Naive thymus-derived CD8-positive, alpha-beta T cell (primary cell): ENCODE measurements at regions not wholly inside any gene's neighbourhood (a gene's known extent, or its start where the extent isn't known, plus 50 kb on each side); places are given as distances from the start of the nearest gene placed in this dataset.
A peak's percentile ranks its signal among the peaks of the same experiment; 100 is the strongest.
"Not testable (repeated sequence)": the region's sequence is repeated elsewhere in the genome, so short reads cannot be mapped to it uniquely, and the experiment has no call there.

Source experiments
- ATAC-seq, 2 donors: fragments of 150-1000 bp; cut with Tn5 transposase in 1 of 2; sonication (Bioruptor Pico), chemical (Tn5 transposase) in 1 of 2; 1 replicate in 1 of 2; 2 replicates in 1 of 2; pipeline ENCODE4 v1.10.0; 2021; ENCODE audit warnings: mild to moderate bottlenecking in 2 of 2, moderate library complexity in 2 of 2
- POLR2A ChIA-PET: fragments of 350-600 bp; sonication (Branson Sonifier 250); formaldehyde crosslinking; loops from one replicate; lab custom pipeline; 2021; ENCODE audit warnings: antibody characterized with exemption; lab: Charles Lee
- DNase-seq, 10 donors: peaks; one replicate each; pipeline versions ENCODE4 v3.0.0 to v3.0.0-alpha.2; 2020 to 2022
- H3K27ac Mint-ChIP-seq, 10 donors: one replicate each; pipeline ENCODE4 v1.8.0; 2020 to 2022; ENCODE audit warnings: mild to moderate bottlenecking in 10 of 10, mixed read lengths in 10 of 10, moderate library complexity in 4 of 10, inconsistent platforms in 1 of 10
- H3K27me3 Mint-ChIP-seq, 5 donors: one replicate each; pipeline ENCODE4 v1.8.0; 2021 to 2022; ENCODE audit warnings: mixed read lengths in 5 of 5
- H3K36me3 Mint-ChIP-seq, 3 donors: one replicate each; pipeline ENCODE4 v1.8.0; 2020 to 2022; ENCODE audit warnings: mixed read lengths in 3 of 3, mild to moderate bottlenecking in 2 of 3, inconsistent platforms in 1 of 3
- H3K4me1 Mint-ChIP-seq, 4 donors: one replicate each; pipeline ENCODE4 v1.8.0; 2021 to 2022; ENCODE audit warnings: mixed read lengths in 4 of 4
- H3K4me3 Mint-ChIP-seq, 10 donors: one replicate each; pipeline ENCODE4 v1.8.0; 2020 to 2022; ENCODE audit warnings: mild to moderate bottlenecking in 10 of 10, mixed read lengths in 10 of 10, moderate library complexity in 6 of 10, inconsistent platforms in 1 of 10
- H3K9me3 Mint-ChIP-seq, 9 donors: one replicate each; pipeline ENCODE4 v1.8.0; 2020 to 2022; ENCODE audit warnings: mixed read lengths in 9 of 9, mild to moderate bottlenecking in 3 of 9, inconsistent platforms in 1 of 9, moderate library complexity in 1 of 9

- H3K27me3 Mint-ChIP-seq, POLR2A ChIA-PET: not testable (repeated sequence)
These were observed 83.0 kb downstream of the POTEC start for GRCh38 chr18:14460364-14460763.

GRCh38 chr18:14459826-14460225, 83.6 kb downstream of the POTEC start:
- peaks cover 0 to 14% (median 6%) of the 10 kb centered on the region in 9 donors for H3K9me3 Mint-ChIP-seq
- H3K27me3 Mint-ChIP-seq, H3K4me3 Mint-ChIP-seq, H3K27ac Mint-ChIP-seq, H3K4me1 Mint-ChIP-seq, POLR2A ChIA-PET, H3K36me3 Mint-ChIP-seq, ATAC-seq, DNase-seq: not testable (repeated sequence)

More at GRCh38 chr18:14460364-14460763, 83.0 kb downstream of the POTEC start:
- ATAC-seq, H3K4me3 Mint-ChIP-seq, H3K36me3 Mint-ChIP-seq, H3K27ac Mint-ChIP-seq, DNase-seq, H3K4me1 Mint-ChIP-seq: not testable (repeated sequence)
- peaks cover 0 to 14% (median 6%) of the 10 kb centered on the region in 9 donors for H3K9me3 Mint-ChIP-seq

- H3K4me1 Mint-ChIP-seq, H3K27me3 Mint-ChIP-seq, H3K9me3 Mint-ChIP-seq, H3K36me3 Mint-ChIP-seq, POLR2A ChIA-PET: not testable (repeated sequence)
- Mint-ChIP-seq H3K4me3 (peak overlapping the region; percentile 38 to 84 (median 72)), H3K27ac (peak overlapping the region in 2 of 10 donors; percentile 20 to 68)
- DNase-seq (peak; percentile 24 to 84 (median 70)), ATAC-seq (peak; percentile 42 to 53)
These were observed 85.1 kb downstream of the POTEC start for GRCh38 chr18:14458009-14458945.

GRCh38 chr18:14450637-14451009, 92.8 kb downstream of the POTEC start:
- DNase-seq = peak in 5 of 10 donors; percentile 18 to 47 (median 40)
- peak overlapping the region in 1 of 10 donors; percentile 49 for H3K27ac Mint-ChIP-seq
- ATAC-seq = peak; percentile 57 to 78
- H3K9me3 Mint-ChIP-seq, H3K36me3 Mint-ChIP-seq, POLR2A ChIA-PET, H3K4me1 Mint-ChIP-seq, H3K27me3 Mint-ChIP-seq: not testable (repeated sequence)
- H3K4me3 Mint-ChIP-seq = peak overlapping the region in 9 of 10 donors; percentile 39 to 77 (median 58)

GRCh38 chr18:14449995-14450636, 93.3 kb downstream of the POTEC start:
- not testable (repeated sequence) for H3K9me3 Mint-ChIP-seq

GRCh38 chr18:14449062-14449461, 94.3 kb downstream of the POTEC start:
- POLR2A ChIA-PET, ATAC-seq, H3K9me3 Mint-ChIP-seq, H3K36me3 Mint-ChIP-seq, H3K4me1 Mint-ChIP-seq, DNase-seq, H3K27me3 Mint-ChIP-seq, H3K27ac Mint-ChIP-seq, H3K4me3 Mint-ChIP-seq: not testable (repeated sequence)

More at GRCh38 chr18:14449995-14450636, 93.3 kb downstream of the POTEC start:
- peak; percentile 72 to 97 for ATAC-seq
- H3K27me3 Mint-ChIP-seq, H3K27ac Mint-ChIP-seq, H3K36me3 Mint-ChIP-seq, H3K4me1 Mint-ChIP-seq, POLR2A ChIA-PET: not testable (repeated sequence)
- peak; percentile 2 to 63 (median 30) for DNase-seq
- H3K4me3 Mint-ChIP-seq = peak overlapping the region in 2 of 10 donors; percentile 14 to 38

GRCh38 chr18:14447715-14448114, 95.7 kb downstream of the POTEC start:
- H3K27me3 Mint-ChIP-seq, H3K36me3 Mint-ChIP-seq, H3K27ac Mint-ChIP-seq, H3K9me3 Mint-ChIP-seq, POLR2A ChIA-PET, H3K4me1 Mint-ChIP-seq, DNase-seq, ATAC-seq: not testable (repeated sequence)
- peak overlapping the region in 1 of 10 donors; percentile 27 for H3K4me3 Mint-ChIP-seq

GRCh38 chr18:14435460-14435859, 107.9 kb downstream of the POTEC start:
- H3K27ac Mint-ChIP-seq, POLR2A ChIA-PET, DNase-seq, H3K36me3 Mint-ChIP-seq, H3K27me3 Mint-ChIP-seq, H3K4me1 Mint-ChIP-seq, ATAC-seq, H3K9me3 Mint-ChIP-seq, H3K4me3 Mint-ChIP-seq: not testable (repeated sequence)

GRCh38 chr18:14432371-14432770, 111.0 kb downstream of the POTEC start:
- H3K27ac Mint-ChIP-seq, H3K9me3 Mint-ChIP-seq, ATAC-seq, H3K27me3 Mint-ChIP-seq, H3K36me3 Mint-ChIP-seq, DNase-seq, POLR2A ChIA-PET, H3K4me1 Mint-ChIP-seq: not testable (repeated sequence)
- peak overlapping the region in 9 of 10 donors; percentile 22 to 62 (median 38) for H3K4me3 Mint-ChIP-seq

GRCh38 chr18:14431031-14431521, 112.3 kb downstream of the POTEC start:
- POLR2A ChIA-PET = not testable (repeated sequence)

GRCh38 chr18:14415806-14416205, 127.6 kb downstream of the POTEC start:
- H3K4me1 Mint-ChIP-seq, H3K27ac Mint-ChIP-seq, POLR2A ChIA-PET, H3K9me3 Mint-ChIP-seq, H3K36me3 Mint-ChIP-seq, ATAC-seq: not testable (repeated sequence)
- Mint-ChIP-seq H3K27me3 (peaks cover 3 to 15% (median 4%) of the 10 kb centered on the region in 5 donors), H3K4me3 (peak overlapping the region; percentile 30 to 62 (median 45))
- DNase-seq = peak in 7 of 10 donors; percentile 14 to 49 (median 28)

More at GRCh38 chr18:14431031-14431521, 112.3 kb downstream of the POTEC start:
- H3K36me3 Mint-ChIP-seq, H3K4me1 Mint-ChIP-seq, H3K27me3 Mint-ChIP-seq: not testable (repeated sequence)
- peak; percentile 11 to 74 (median 42) for DNase-seq
- Mint-ChIP-seq H3K27ac (peak overlapping the region in 3 of 10 donors; percentile 43 to 70 (median 47)), H3K4me3 (peak overlapping the region; percentile 78 to 94 (median 86)), H3K9me3 (peaks cover 0 to 20% (median 11%) of the 10 kb centered on the region in 9 donors)
- ATAC-seq = peak in 1 of 2 donors; percentile 33

- H3K27ac Mint-ChIP-seq, DNase-seq, POLR2A ChIA-PET, H3K36me3 Mint-ChIP-seq, ATAC-seq, H3K4me1 Mint-ChIP-seq, H3K9me3 Mint-ChIP-seq: not testable (repeated sequence)
- Mint-ChIP-seq H3K4me3 (peak overlapping the region; percentile 4 to 62 (median 44)), H3K27me3 (peaks cover 3 to 12% (median 4%) of the 10 kb centered on the region in 5 donors)
These were observed 128.0 kb downstream of the POTEC start for GRCh38 chr18:14415399-14415798.

- H3K36me3 Mint-ChIP-seq, H3K4me3 Mint-ChIP-seq, ATAC-seq, POLR2A ChIA-PET, H3K9me3 Mint-ChIP-seq, H3K4me1 Mint-ChIP-seq, H3K27ac Mint-ChIP-seq: not testable (repeated sequence)
- peaks cover 0 to 17% (median 3%) of the 10 kb centered on the region in 5 donors for H3K27me3 Mint-ChIP-seq
- DNase-seq = peak in 1 of 10 donors; percentile 15
These were observed 147.9 kb downstream of the POTEC start for GRCh38 chr18:14395533-14395932.
